Left renal pelvis (tissue), 4 donors: ENCODE measurements at regions not wholly inside any gene's neighbourhood (a gene's known extent, or its start where the extent isn't known, plus 50 kb on each side); places are given as distances from the start of the nearest gene placed in this dataset.

Experiments used
- DNase-seq, 4 donors: peaks; one replicate each; pipeline ENCODE4 v3.0.0-alpha.2; 2013; ENCODE audit warnings: low read depth in 4 of 4, low spot score in 3 of 4

DNA sequence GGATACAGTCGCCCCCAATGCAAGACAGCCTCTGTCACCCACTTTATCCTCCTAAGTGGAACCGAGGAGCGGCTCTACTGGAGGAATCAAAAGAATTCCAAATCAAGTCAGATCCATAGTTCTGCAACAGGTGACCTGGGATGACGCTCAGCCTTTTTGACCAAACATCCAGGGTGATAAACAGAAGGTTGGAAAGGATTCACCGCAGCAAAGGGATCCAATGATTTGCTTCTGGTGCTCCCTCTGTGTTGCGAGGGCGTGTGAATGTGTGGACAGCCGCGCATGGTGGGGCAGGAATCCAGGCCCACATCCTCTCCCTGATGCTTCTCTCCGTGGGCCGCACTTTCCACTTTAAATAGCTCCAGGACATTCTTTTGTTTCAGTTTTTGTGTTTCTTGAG is 116.8 kb upstream of the CDH4 start:
- no peak for DNase-seq

- DNase-seq, result no peak
Observed at GRCh38 chr20:61135968-61136367, 116.1 kb upstream of the CDH4 start.

DNA sequence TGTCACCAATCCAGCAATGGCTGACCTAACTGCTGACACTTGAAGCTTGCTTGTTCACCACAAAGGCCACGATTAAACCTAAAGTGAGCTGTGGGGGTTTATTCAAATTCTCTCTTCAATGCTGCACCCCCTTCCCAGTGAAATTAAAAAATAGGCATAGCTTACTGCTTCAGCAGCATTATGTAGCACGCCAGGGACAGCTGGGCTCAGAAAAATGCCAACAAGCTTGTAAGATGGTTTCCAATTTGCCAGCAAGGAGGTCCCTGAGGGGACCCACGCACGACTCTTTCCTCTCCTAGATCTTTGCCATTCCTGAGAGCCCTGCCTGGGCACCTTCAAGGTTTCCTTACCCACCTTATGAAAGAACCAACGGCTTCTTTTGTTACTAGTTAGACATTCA is 113.5 kb upstream of the CDH4 start:
- DNase-seq, result no peak

- DNase-seq, result no peak
Observed at GRCh38 chr20:61139031-61139430, 113.0 kb upstream of the CDH4 start.

- no peak for DNase-seq
Observed at GRCh38 chr20:61140576-61140975, 111.5 kb upstream of the CDH4 start.

GRCh38 chr20:61146023-61146422 is 106.0 kb upstream of the CDH4 start:
- DNase-seq, result no peak

GRCh38 chr20:61149636-61150035 is 102.4 kb upstream of the CDH4 start:
- DNase-seq, result no peak

GRCh38 chr20:61157301-61157700 is 94.8 kb upstream of the CDH4 start:
- DNase-seq, result no peak

DNA sequence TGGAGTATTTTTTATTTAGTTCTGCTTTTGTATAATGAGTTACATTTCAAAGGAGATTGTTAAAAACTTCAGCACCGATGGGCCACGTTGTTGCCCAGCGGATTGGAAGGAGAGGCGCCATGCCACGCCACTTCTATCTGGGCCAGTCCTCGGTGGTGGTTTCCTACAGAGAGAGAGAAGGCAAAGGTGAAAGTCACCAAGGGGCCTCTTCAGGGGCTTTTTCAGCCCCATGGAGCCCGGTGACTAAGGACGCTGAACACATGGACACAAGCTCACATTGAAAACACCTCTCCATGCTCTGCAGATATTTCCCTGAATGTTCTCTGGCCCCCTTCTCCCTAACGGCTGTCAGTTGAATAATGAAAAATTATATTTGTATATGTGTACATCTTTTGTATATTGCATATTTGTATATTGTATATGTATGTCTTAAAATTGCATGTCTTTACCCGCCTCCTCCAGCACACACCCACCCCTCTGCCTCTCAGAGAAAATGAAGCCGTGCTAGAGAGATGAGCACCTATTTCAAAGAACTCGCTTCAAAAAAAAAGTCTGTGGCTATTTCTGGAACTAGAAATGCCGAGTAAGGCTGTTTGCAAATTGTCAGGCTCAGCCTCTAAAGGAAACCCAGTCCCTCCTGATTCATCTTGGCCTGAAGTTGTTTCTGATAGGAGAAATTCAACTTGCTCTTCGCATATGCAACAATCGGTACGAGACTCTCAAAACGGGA is 91.9 kb upstream of the CDH4 start:
- no peak for DNase-seq

- DNase-seq, result no peak
Observed at GRCh38 chr20:61161726-61162390, 90.2 kb upstream of the CDH4 start.

GRCh38 chr20:61162451-61162850 is 89.6 kb upstream of the CDH4 start:
- no peak for DNase-seq

DNA sequence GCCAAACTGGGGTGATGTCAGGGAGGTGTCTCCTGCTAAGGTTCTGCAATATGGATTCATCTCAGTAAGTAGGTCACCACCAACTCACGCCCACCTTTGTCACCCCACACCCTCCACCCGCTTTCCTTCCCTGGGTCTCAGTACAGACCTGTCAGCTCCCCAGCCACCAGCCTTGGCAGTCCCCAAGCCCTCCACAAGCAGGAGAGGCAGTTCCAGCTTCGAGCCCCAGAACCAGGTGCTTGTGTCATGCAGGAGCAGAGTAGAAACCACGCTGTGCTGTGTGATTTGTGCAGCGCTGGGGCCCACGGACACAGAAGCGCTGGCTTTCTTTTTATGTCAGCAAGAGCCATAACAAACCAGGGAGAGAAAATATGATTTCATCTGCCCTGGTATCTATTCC is 89.0 kb upstream of the CDH4 start:
- DNase-seq, result no peak

DNA sequence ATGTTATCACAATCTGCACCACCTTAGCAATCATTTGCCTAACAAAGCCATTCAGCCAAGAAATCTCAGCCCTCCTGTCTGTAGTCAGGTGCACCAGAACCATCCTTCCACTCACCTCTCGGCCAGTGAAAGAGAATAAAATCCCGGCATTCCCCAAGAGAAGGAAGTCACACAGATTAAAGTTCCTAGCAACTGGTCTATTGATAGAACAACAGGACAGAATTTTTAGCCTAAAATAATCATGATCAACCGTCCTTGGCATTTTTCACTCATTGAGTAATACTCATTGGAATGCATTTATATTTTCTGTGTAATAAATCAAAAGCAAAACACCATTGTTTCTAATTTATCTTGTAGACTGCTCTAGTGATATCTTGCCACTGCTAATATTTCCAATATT is 85.7 kb upstream of the CDH4 start:
- DNase-seq, result no peak

DNA sequence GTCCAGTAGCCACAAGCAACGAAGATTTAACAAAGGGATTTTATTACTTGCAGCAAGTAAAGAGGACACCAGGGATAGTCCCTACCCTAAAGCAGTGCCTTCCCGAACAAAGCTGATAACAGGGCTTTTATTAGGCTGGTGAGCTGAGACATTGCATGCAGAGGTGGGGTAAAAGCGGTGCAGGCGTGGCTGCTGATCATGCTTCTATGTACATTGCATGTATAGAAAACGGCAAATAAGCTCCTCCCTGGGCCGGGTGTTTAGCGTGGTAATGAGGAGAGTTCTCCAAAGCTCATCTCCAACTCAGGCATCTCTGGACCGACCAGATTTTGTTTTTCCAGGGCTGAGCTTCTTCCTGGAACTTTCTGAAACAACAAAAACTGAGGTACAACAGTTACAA is 83.5 kb upstream of the CDH4 start:
- DNase-seq, result no peak

- DNase-seq, result peak in 1 of 4 donors; percentile 60
Observed at GRCh38 chr20:61169874-61170273, 82.2 kb upstream of the CDH4 start.

DNA sequence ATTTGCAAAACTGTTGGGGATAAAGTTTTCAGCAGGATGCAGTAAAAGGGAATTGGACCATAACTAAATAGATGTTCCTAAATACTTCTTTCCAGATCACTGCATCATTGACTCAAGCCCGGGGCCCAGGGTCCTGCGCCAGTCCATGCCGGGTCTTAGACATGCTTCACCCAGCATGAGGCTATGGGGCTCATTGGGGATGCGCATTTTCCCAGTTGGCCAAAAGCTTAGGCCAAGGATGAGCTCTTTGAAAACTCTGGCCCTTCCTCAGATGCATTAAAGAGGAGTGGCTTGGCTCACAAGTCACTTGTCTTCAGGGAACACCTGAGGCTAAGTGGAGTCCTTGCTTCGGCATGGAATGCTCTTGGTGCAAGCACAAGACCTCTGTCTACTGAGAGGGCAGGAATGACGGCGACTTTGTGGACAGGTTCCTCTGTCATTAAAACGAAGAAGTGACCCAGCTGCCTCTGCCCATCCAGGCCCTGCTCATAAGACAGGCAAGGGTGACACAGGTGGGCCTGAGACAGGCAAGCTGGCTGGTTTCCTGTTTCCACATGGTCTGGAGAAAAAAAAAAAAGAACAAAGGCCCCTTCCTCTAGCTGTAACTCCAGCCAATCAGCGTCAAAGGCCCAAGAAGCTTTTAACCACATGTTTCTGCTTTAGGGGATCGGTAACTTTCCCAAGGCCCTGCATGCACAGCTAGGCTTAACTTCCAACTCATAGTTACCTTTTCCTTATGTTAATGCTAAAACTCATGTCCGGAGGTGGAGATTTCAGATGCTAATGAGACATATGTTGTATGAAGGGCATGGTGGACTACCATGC is 81.4 kb upstream of the CDH4 start:
- DNase-seq, result no peak

GRCh38 chr20:61173267-61173666 is 78.8 kb upstream of the CDH4 start:
- DNase-seq, result no peak

- DNase-seq, result no peak
Observed at GRCh38 chr20:61173961-61174725, 77.9 kb upstream of the CDH4 start.

DNA sequence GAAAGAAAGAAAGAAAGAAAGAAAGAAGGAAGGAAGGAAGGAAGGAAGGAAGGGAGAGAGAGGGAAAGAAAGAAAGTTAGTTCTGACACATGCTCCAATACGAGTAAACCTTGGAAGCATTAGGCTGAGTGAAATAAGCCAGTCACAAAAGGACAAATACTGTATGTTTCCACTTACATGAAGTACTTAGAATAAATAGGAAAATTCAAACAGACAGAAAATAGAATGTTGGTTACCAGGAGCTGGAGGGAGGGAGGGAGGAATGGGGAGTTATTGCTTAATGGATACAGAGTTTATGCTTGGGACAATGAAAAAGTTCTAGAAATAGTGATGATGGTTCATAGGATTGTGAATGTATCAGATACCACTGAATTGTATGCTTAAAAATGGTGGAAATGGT is 75.2 kb upstream of the CDH4 start:
- DNase-seq, result no peak

DNA sequence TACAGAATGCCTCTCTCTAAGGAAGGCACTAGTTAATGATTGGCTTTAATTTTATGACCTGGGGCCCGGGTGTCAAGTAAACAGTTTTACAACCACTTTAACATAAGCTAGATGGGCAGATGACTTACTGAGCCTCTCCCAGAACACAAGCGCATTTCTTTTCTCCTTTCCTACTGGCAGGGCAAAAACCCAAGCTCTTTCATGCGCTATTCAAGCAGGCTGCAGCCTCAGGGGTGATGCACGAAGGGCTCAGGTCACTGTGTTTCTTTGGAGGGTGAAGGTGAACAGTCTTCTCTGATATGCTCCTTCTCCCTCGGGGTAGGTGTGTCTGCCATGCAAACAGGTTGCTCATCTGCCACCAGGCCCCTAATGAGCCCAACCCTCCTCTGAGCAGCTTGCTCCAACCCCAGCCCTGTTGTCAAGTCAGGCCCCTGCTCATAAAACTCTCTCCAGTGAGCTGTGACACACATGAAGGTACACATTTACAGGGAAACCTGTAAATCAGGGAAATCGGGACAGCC is 73.5 kb upstream of the CDH4 start:
- DNase-seq, result peak in 2 of 4 donors; percentile 42 to 48

- DNase-seq, result no peak
Observed at GRCh38 chr20:61184194-61184593, 67.9 kb upstream of the CDH4 start.
